ENCODE measurements at regions not wholly inside any gene's neighbourhood (a gene's known extent, or its start where the extent isn't known, plus 50 kb on each side); places are given as distances from the start of the nearest gene placed in this dataset.
A peak's percentile ranks its signal among the peaks of the same experiment; 100 is the strongest.

DNA sequence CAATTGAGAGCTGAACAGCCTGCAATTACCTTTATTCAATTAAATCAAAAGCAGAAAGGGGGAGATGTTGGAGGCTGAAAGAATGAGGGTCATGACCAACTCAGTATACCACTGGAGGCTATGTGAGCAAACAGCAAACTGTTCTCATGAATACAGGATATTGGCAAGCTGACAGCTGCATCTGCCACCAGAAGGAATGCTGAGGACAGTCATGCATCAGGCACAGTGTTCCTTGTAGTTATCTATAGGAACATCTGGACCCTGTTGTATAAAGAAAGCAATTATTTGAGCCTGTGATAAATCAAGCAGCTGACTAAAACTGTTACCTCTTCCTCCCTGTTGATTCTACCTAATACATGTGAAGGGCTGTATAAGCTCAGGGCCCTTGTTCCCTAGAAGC, 2064.6 kb downstream of the TP53TG3F start:
- DNase-seq (ENCODE audit: low read depth), result no peak
- H3K4me3 ChIP-seq (ENCODE audit: control insufficient read depth, low read depth, low read length), result no peak overlapping the region
- TF ChIP-seq, protein P1, sequence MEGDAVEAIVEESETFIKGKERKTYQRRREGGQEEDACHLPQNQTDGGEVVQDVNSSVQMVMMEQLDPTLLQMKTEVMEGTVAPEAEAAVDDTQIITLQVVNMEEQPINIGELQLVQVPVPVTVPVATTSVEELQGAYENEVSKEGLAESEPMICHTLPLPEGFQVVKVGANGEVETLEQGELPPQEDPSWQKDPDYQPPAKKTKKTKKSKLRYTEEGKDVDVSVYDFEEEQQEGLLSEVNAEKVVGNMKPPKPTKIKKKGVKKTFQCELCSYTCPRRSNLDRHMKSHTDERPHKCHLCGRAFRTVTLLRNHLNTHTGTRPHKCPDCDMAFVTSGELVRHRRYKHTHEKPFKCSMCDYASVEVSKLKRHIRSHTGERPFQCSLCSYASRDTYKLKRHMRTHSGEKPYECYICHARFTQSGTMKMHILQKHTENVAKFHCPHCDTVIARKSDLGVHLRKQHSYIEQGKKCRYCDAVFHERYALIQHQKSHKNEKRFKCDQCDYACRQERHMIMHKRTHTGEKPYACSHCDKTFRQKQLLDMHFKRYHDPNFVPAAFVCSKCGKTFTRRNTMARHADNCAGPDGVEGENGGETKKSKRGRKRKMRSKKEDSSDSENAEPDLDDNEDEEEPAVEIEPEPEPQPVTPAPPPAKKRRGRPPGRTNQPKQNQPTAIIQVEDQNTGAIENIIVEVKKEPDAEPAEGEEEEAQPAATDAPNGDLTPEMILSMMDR (conservative IDR thresholded peaks at IDR 0.05; ENCODE audit: control insufficient read depth, insufficient read depth, low read depth, low read length), result no peak

GRCh38 chr16:35525979-35526590, 2066.7 kb downstream of the TP53TG3F start:
- DNase-seq (ENCODE audit: low read depth), result no peak

DNA sequence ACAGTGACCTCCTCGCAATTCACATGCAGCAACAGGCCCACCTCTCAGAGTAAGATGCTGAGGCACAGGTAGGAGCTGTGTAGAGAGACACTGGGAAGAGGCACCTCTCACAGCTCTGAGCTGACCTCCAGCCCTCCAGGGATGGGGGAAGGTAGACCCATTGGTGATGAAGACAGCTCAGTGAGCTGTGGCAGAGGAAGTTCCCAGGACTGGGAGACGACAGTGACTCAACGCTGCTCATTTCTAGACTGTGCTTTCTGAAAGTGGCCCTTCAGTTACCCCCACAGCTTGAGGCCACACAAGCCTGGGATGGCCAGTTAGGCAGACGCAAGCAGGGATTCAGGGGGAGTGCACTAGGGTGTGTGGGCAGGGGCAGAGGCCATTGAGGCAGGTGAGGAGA, 2073.2 kb downstream of the TP53TG3F start:
- TF ChIP-seq, protein P1 (conservative IDR thresholded peaks at IDR 0.05; ENCODE audit: control insufficient read depth, insufficient read depth, low read depth, low read length), result no peak
- H3K4me3 ChIP-seq (ENCODE audit: control insufficient read depth, low read depth, low read length), result no peak overlapping the region
- DNase-seq (ENCODE audit: low read depth), result no peak

More at GRCh38 chr16:35525979-35526590, 2066.7 kb downstream of the TP53TG3F start:
- no peak overlapping the region for H3K4me3 ChIP-seq (ENCODE audit: control insufficient read depth, low read depth, low read length)
- TF ChIP-seq, protein P1 (conservative IDR thresholded peaks at IDR 0.05; ENCODE audit: control insufficient read depth, insufficient read depth, low read depth, low read length), result no peak

DNA sequence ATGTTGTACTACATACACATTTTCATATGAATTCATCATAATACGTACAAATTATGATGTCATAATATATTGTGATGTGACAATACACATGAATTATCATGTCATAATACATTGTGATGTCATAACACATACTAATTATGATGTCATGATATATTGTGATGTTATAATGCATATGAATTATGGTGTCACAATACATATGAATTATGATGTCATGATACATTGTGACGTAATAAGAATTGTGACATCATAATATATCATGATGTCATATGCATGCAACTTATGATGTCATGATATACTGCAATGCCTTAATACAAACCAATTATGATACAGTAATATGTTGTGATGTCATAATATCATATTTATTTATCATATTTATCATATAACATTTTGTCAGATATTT, 2074.3 kb downstream of the TP53TG3F start:
- peak; percentile 1 for DNase-seq (ENCODE audit: low read depth)
- H3K4me3 ChIP-seq (ENCODE audit: control insufficient read depth, low read depth, low read length), result no peak overlapping the region
- TF ChIP-seq, protein P1 (conservative IDR thresholded peaks at IDR 0.05; ENCODE audit: control insufficient read depth, insufficient read depth, low read depth, low read length), result no peak

- TF ChIP-seq, protein P1 (conservative IDR thresholded peaks at IDR 0.05; ENCODE audit: control insufficient read depth, insufficient read depth, low read depth, low read length), result no peak
- no peak overlapping the region for H3K4me3 ChIP-seq (ENCODE audit: control insufficient read depth, low read depth, low read length)
- DNase-seq (ENCODE audit: low read depth), result no peak
Measured at GRCh38 chr16:35543486-35543885, 2084.1 kb downstream of the TP53TG3F start.

DNA sequence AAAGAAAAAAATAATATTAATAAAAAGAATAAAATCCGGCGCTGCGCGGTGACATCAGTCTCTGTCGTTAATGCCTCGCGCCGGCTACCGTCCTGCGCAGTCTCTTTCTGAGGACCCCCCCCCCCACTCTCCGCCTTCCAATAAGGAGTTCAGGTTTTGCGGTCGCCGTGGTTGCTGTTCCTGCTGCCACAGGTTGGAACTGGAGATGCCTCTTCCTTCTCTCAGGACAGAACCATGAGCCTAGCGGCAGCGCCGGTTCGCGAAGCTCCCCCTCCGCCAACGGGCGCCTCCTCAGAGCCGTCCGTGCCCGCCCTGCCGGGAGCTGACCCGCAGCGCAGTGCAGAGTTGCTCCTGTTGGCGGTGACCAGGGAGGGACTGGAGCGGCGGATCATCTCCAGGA, 2093.4 kb downstream of the TP53TG3F start:
- H3K4me3 ChIP-seq (ENCODE audit: control insufficient read depth, low read depth, low read length), result no peak overlapping the region
- TF ChIP-seq, protein P1 (conservative IDR thresholded peaks at IDR 0.05; ENCODE audit: control insufficient read depth, insufficient read depth, low read depth, low read length), result no peak
- DNase-seq (ENCODE audit: low read depth), result no peak

DNA sequence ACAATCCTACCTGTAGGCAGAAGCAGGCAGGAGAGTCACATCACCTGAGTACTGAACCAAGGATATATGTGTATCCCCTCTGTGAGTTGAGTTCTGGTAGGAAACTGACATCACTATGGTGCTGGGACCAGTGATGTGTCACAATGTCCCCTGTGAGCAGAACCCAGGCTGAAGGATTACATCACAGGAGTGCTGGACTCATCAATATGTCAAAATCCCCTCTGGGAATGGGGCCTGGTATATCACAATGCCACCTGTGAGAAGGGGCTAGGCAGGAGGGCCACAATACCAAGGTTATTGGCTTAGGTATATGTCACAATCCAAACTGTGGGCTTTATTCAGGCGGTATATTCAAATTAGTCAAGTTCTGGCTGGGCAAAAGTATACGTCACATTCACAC, 2098.3 kb downstream of the TP53TG3F start:
- H3K4me3 ChIP-seq (ENCODE audit: control insufficient read depth, low read depth, low read length), result no peak overlapping the region
- TF ChIP-seq, protein P1 (conservative IDR thresholded peaks at IDR 0.05; ENCODE audit: control insufficient read depth, insufficient read depth, low read depth, low read length), result no peak
- no peak for DNase-seq (ENCODE audit: low read depth)

Measured in fibroblast of mammary gland (primary cell).